ENCODE measurements at regions not wholly inside any gene's neighbourhood (a gene's known extent, or its start where the extent isn't known, plus 50 kb on each side); places are given as distances from the start of the nearest gene placed in this dataset.

DNA sequence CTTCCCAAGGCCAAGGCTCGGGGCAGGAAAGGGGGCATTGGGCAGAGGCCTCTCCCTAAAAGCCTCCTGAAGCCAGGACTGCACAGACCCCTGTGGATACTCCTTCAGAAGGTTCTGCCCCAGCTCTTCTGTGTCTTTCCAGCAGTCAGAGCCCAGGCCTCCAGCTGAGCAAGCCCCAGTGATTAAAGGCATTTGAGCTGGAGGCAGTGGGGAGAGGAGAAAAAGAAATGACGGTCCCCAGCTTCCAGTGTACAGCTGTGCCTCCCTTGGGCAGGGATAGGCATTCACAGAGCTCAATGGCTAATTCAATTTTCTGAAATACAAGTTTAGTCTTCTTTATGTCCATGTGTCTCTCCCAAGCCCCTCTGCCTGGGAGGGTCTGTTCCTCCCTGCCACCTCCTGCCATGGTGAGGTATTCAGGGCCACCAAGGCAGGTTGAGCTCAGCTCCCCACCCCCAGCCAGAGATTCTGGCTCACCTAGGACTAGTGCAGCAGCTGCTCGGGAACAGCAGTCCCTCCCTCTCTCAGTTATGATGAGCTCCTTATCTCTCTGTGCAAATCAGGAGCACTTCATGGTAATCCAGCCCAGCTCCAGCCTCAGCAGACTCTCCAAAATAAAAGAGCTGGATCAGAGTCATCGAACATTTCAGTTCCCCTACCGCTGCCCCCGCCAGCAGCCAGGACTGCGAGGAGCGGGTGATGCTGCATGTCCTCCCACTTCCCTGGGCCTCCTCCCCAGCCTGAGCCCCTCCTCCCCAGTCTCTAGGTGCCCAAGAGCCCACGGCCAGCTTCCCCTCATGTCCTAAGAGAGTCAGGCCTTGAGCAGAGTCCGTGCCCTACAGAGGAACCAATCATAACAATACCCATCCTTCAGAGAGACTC is 208.4 kb upstream of the ZC3H12A start:
- no peak overlapping the region for H3K27ac ChIP-seq (ENCODE audit: low read length)
- no peaks in the 10 kb centered on the region for H3K9me3 ChIP-seq (ENCODE audit: control insufficient read depth, low read depth, low read length)
- no peak overlapping the region for H3K4me3 ChIP-seq (ENCODE audit: low read length)
- H3K9ac ChIP-seq (ENCODE audit: low read length): no peak overlapping the region
- no peaks in the 10 kb centered on the region for H3K27me3 ChIP-seq (ENCODE audit: control insufficient read depth, insufficient read depth, low read length)
- peaks cover 10% of the 10 kb centered on the region for H3K4me1 ChIP-seq (ENCODE audit: control insufficient read depth, low read depth, low read length)
- H3K36me3 ChIP-seq (ENCODE audit: control insufficient read depth, low read depth, low read length): no peaks in the 10 kb centered on the region

DNA sequence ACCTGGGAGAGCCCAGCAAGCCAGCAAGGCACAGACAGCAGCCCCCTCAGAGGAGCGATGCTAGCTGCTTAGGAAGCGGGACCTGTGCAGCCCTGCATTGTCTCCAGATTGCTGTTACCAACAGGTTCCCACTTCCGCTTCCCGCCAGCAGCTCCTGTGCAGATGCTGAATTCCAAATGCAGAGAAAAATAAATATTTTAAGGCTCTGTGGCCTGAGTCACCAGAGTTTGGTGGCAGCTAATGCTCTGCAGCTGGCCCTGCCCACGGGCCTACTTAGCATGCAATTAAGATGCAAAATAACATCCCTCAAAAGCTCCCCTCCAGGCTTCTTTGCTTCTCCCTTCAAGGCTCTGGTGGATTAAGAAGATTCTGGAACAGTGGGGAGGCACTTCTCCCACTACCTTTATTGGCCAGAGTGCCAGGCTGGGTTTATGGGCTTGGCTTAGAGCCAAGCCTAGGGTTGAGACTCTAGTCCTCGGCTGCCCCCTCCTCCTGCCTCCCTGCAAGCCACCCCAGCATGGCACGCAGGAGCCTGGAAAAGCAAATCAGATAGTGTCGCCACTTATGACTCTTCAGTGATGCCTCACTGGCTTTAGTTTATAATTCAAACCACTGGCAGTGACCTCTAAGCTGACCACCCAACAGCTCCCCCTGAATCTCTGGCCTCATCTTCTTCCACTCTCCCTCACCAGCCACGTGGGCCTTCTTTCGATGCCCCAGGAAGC is 207.1 kb upstream of the ZC3H12A start:
- Histone ChIP-seq H3K9ac (ENCODE audit: low read length) (no peak overlapping the region), H3K9me3 (ENCODE audit: control insufficient read depth, low read depth, low read length) (no peaks in the 10 kb centered on the region), H3K4me1 (ENCODE audit: control insufficient read depth, low read depth, low read length) (peaks cover 10% of the 10 kb centered on the region), H3K4me3 (ENCODE audit: low read length) (no peak overlapping the region), H3K36me3 (ENCODE audit: control insufficient read depth, low read depth, low read length) (no peaks in the 10 kb centered on the region), H3K27me3 (ENCODE audit: control insufficient read depth, insufficient read depth, low read length) (no peaks in the 10 kb centered on the region), H3K27ac (ENCODE audit: low read length) (no peak overlapping the region)

DNA sequence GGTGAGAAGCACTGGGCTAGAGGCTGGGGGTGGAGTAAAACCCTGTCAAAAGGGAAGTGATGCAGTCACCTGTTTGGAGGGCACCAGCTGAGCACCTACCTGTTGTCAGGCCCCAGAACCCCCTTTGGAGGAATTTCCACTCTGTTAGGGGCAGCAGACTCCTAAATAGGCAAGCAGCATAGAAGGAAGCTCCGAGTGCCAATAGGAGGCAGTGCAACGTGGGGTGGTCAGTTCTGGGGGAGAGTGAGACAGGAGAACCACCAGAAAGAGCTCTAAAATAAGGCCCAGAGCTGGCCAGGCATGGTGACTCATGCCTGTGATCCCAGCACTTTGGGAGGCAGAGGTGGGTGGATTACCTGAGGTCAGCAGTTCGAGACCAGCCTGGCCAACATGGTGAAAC is 203.7 kb upstream of the ZC3H12A start:
- H3K4me1 ChIP-seq (ENCODE audit: control insufficient read depth, low read depth, low read length): peaks cover 30% of the 10 kb centered on the region
- H3K4me3 ChIP-seq (ENCODE audit: low read length): no peak overlapping the region
- no peaks in the 10 kb centered on the region for H3K9me3 ChIP-seq (ENCODE audit: control insufficient read depth, low read depth, low read length)
- H3K9ac ChIP-seq (ENCODE audit: low read length): no peak overlapping the region
- no peak overlapping the region for H3K27ac ChIP-seq (ENCODE audit: low read length)
- no peaks in the 10 kb centered on the region for H3K27me3 ChIP-seq (ENCODE audit: control insufficient read depth, insufficient read depth, low read length)
- H3K36me3 ChIP-seq (ENCODE audit: control insufficient read depth, low read depth, low read length): no peaks in the 10 kb centered on the region

DNA sequence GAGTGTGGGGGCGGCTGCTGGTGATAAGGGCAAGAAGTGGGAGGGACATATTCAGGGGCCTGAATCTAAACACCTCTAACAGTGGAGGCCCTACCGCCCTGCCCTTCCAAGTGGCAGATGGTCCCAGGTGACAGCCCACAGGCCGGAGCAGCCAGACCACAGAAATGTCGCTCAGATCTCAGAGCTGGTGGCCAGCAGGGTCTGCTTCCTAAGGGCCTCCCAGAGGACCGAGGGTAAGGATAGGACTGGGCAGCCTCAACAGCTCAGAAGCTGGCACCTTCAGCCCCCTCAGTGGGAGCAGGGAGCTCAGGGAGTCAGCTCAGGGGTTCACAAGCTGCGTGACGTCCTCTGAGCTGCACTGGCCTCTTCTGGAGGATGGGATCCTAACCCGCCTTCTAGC is 201.8 kb upstream of the ZC3H12A start:
- H3K9me3 ChIP-seq (ENCODE audit: control insufficient read depth, low read depth, low read length): no peaks in the 10 kb centered on the region
- H3K36me3 ChIP-seq (ENCODE audit: control insufficient read depth, low read depth, low read length): no peaks in the 10 kb centered on the region
- H3K9ac ChIP-seq (ENCODE audit: low read length): no peak overlapping the region
- H3K4me3 ChIP-seq (ENCODE audit: low read length): no peak overlapping the region
- peaks cover 24% of the 10 kb centered on the region for H3K4me1 ChIP-seq (ENCODE audit: control insufficient read depth, low read depth, low read length)
- H3K27ac ChIP-seq (ENCODE audit: low read length): no peak overlapping the region
- no peaks in the 10 kb centered on the region for H3K27me3 ChIP-seq (ENCODE audit: control insufficient read depth, insufficient read depth, low read length)

DNA sequence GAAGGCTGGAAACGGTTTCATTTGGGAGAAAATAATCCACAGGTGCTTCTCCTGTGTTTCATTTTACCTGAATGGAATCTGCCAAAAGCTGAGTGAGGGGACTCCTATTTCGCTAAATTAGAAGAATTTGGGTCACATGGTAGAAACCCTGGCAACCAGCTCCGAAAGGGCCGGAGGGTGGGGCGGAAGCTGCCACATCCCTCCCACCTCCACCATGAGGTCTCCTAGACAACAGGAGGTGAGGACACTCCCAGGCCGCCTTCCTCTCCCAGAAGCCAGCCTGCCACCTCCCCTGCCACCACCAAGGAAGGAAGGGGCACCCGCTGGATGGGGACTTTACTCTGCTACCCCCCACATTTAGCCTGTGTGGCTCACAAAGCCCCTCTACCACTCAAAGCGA is 199.9 kb upstream of the ZC3H12A start:
- Histone ChIP-seq H3K27me3 (ENCODE audit: control insufficient read depth, insufficient read depth, low read length) (no peaks in the 10 kb centered on the region), H3K4me1 (ENCODE audit: control insufficient read depth, low read depth, low read length) (peaks cover 20% of the 10 kb centered on the region), H3K4me3 (ENCODE audit: low read length) (no peak overlapping the region), H3K36me3 (ENCODE audit: control insufficient read depth, low read depth, low read length) (no peaks in the 10 kb centered on the region), H3K9ac (ENCODE audit: low read length) (no peak overlapping the region), H3K27ac (ENCODE audit: low read length) (no peak overlapping the region), H3K9me3 (ENCODE audit: control insufficient read depth, low read depth, low read length) (no peaks in the 10 kb centered on the region)

DNA sequence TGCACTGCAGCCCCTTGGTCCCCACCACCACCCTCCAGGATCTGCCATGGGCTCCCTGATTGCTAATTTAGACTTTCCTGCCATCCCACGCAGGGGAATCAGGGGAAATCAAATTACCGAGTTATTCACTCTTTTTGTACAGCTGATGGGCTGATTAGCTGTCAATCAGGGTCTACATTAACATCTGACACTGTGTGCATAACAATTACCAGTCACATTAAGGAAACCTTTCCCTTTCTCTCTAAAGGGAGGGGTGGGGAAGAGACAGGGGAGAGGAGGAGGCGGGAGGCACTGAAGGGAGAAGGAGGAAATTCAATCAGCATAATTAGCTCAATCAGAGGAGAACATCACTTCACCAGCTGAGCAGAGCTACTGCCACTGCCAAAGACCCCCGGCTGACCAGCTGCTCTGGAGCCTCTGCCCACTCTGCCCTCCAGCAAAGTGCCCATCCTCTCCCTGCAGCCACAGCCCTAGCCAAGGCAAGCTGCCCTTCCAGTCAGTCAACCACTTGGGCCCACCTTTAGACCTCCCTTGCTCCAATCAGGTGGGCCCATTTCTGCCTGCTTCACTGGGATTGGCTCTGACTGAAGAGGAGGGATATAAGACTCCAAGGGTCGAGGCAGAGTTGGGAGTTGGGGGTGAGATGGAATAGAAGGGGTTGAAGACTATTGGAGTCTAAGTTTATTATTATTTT is 199.3 kb upstream of the ZC3H12A start:
- no peaks in the 10 kb centered on the region for H3K9me3 ChIP-seq (ENCODE audit: control insufficient read depth, low read depth, low read length)
- no peak overlapping the region for H3K27ac ChIP-seq (ENCODE audit: low read length)
- no peak overlapping the region for H3K9ac ChIP-seq (ENCODE audit: low read length)

DNA sequence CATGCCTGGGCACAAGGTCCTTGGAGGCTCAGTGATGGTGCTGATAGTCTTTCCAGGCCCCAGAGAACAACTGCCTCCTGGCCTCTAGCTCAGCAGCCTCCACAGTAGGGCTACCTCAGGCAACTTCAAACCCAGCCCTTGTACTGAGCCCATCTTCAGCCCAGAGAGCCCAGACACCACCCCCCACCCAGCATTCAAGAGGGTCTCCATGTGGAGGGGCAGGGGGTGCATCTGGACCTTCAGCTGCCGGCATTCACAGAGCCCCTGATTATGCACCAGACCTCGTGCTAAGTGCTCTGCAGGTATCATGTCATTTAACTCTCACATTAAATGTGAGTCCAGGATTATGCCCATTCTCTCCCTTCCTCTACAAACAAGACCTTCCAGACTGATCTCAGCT is 197.0 kb upstream of the ZC3H12A start:
- H3K4me1 ChIP-seq (ENCODE audit: control insufficient read depth, low read depth, low read length): peaks cover 20% of the 10 kb centered on the region
- H3K27me3 ChIP-seq (ENCODE audit: control insufficient read depth, insufficient read depth, low read length): no peaks in the 10 kb centered on the region
- H3K9ac ChIP-seq (ENCODE audit: low read length): no peak overlapping the region
- H3K4me3 ChIP-seq (ENCODE audit: low read length): no peak overlapping the region
- no peak overlapping the region for H3K27ac ChIP-seq (ENCODE audit: low read length)
- no peaks in the 10 kb centered on the region for H3K36me3 ChIP-seq (ENCODE audit: control insufficient read depth, low read depth, low read length)
- H3K9me3 ChIP-seq (ENCODE audit: control insufficient read depth, low read depth, low read length): no peaks in the 10 kb centered on the region

More for the DNA sequence above, 199.3 kb upstream of the ZC3H12A start:
- Histone ChIP-seq H3K4me3 (ENCODE audit: low read length) (no peak overlapping the region), H3K27me3 (ENCODE audit: control insufficient read depth, insufficient read depth, low read length) (no peaks in the 10 kb centered on the region), H3K36me3 (ENCODE audit: control insufficient read depth, low read depth, low read length) (no peaks in the 10 kb centered on the region), H3K4me1 (ENCODE audit: control insufficient read depth, low read depth, low read length) (peaks cover 20% of the 10 kb centered on the region)

DNA sequence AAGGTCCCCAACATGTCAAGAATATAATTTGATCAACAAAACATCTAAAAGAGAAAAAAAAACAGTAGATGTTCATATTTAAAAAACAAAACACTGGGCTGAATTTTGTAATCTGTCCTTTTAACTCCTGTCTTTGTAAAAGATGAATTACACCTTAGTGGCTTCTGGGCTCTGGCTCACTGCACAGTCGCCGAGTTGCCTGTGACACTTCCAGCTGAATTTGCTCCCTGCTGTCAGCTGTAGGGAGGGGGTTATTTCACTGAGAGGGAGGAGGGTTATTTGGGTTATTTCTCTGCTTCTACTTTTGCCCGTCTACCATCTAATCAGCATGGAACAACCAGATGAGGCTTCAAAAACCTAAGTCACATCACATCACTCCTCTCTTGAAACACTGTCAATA is 193.0 kb upstream of the ZC3H12A start:
- Histone ChIP-seq H3K9ac (ENCODE audit: low read length) (no peak overlapping the region), H3K4me1 (ENCODE audit: control insufficient read depth, low read depth, low read length) (no peaks in the 10 kb centered on the region), H3K4me3 (ENCODE audit: low read length) (no peak overlapping the region), H3K27ac (ENCODE audit: low read length) (no peak overlapping the region), H3K36me3 (ENCODE audit: control insufficient read depth, low read depth, low read length) (no peaks in the 10 kb centered on the region), H3K9me3 (ENCODE audit: control insufficient read depth, low read depth, low read length) (no peaks in the 10 kb centered on the region), H3K27me3 (ENCODE audit: control insufficient read depth, insufficient read depth, low read length) (no peaks in the 10 kb centered on the region)

DNA sequence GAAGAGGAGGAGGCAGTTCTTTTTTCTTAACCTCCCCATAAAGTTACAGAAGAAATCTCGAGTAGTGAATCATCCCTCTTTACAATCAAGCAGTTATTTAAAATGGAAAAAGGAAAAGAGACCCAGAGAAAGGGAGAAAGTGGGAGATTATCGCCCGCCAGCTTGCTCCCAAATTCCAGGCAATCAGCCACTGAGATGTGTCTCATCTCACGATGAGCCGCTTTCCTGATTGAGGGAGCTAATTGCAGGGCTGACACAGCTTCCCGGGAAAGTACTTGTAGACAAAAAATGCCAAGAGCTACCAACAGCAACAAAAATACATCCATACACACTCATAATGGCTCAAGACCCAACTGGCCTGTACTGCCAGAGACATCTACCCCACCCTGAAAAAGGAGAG is 191.6 kb upstream of the ZC3H12A start:
- H3K27ac ChIP-seq (ENCODE audit: low read length): no peak overlapping the region
- H3K4me3 ChIP-seq (ENCODE audit: low read length): no peak overlapping the region
- no peaks in the 10 kb centered on the region for H3K9me3 ChIP-seq (ENCODE audit: control insufficient read depth, low read depth, low read length)
- no peaks in the 10 kb centered on the region for H3K4me1 ChIP-seq (ENCODE audit: control insufficient read depth, low read depth, low read length)
- no peak overlapping the region for H3K9ac ChIP-seq (ENCODE audit: low read length)
- no peaks in the 10 kb centered on the region for H3K36me3 ChIP-seq (ENCODE audit: control insufficient read depth, low read depth, low read length)
- no peaks in the 10 kb centered on the region for H3K27me3 ChIP-seq (ENCODE audit: control insufficient read depth, insufficient read depth, low read length)

DNA sequence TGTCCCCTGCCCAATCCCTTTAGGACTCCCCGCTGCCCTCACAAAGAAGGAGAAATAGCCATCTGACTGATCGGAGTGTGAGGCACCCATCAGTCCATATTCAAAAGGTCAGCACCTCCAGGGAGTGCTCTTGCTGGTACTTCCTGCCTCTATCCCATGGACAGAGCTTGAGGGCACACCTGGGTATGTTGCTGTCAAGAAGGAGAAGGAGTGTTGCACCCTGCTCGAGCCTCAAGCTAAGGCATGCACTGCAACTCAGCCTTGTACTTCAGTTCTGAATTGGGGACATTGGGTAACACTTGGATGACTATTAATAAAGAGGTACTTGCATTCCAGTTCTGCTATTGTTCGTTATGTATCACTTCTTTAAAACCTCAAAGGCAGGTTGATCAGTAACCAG is 190.3 kb upstream of the ZC3H12A start:
- Histone ChIP-seq H3K4me1 (ENCODE audit: control insufficient read depth, low read depth, low read length) (no peaks in the 10 kb centered on the region), H3K9ac (ENCODE audit: low read length) (no peak overlapping the region), H3K27ac (ENCODE audit: low read length) (no peak overlapping the region), H3K9me3 (ENCODE audit: control insufficient read depth, low read depth, low read length) (no peaks in the 10 kb centered on the region), H3K36me3 (ENCODE audit: control insufficient read depth, low read depth, low read length) (no peaks in the 10 kb centered on the region), H3K27me3 (ENCODE audit: control insufficient read depth, insufficient read depth, low read length) (no peaks in the 10 kb centered on the region), H3K4me3 (ENCODE audit: low read length) (no peak overlapping the region)

DNA sequence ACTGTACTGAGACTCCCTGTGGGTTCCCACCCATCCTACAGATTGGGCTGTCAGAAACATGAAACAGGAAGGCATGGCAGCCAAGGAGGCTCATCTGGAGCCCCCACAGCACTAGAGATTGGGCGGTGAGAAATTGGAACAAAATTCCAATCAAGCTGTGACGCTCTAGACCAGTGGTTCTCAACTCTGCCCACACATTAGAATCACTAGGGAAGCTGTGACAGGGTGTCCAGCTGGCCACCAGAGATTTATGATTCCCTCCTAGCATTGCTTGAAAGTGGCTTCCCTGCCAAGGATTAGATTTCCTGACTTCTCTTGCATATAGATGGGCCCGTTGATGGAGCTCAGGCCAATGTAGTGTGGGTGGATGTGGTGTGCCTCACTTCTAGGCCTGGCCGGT is 187.5 kb upstream of the ZC3H12A start:
- H3K9me3 ChIP-seq (ENCODE audit: control insufficient read depth, low read depth, low read length): no peaks in the 10 kb centered on the region
- no peaks in the 10 kb centered on the region for H3K36me3 ChIP-seq (ENCODE audit: control insufficient read depth, low read depth, low read length)
- no peak overlapping the region for H3K9ac ChIP-seq (ENCODE audit: low read length)
- H3K27me3 ChIP-seq (ENCODE audit: control insufficient read depth, insufficient read depth, low read length): no peaks in the 10 kb centered on the region
- no peaks in the 10 kb centered on the region for H3K4me1 ChIP-seq (ENCODE audit: control insufficient read depth, low read depth, low read length)
- no peak overlapping the region for H3K27ac ChIP-seq (ENCODE audit: low read length)
- H3K4me3 ChIP-seq (ENCODE audit: low read length): no peak overlapping the region
